ENCODE measurements at regions not wholly inside any gene's neighbourhood (a gene's known extent, or its start where the extent isn't known, plus 50 kb on each side); places are given as distances from the start of the nearest gene placed in this dataset.

- intact Hi-C loops (cut with micrococcal nuclease; ENCODE audit: unreplicated experiment) (no loop called here), in situ Hi-C loops (cut with HindIII; ENCODE audit: low pct_unique_long_range_greater_than_20kb, low sequenced_read_pairs) (no loop called here)
- DNase-seq (ENCODE audit: low read depth, low spot score) (no peak), ATAC-seq (no peak)
- Histone ChIP-seq H3K27ac (ENCODE audit: low read length) (no peak overlapping the region), H3K36me3 (ENCODE audit: control insufficient read depth, insufficient read depth, low read length) (no peaks in the 10 kb centered on the region), H3K4me1 (ENCODE audit: control insufficient read depth, insufficient read depth, low read length) (no peaks in the 10 kb centered on the region), H3K9me3 (ENCODE audit: control insufficient read depth, insufficient read depth, low read depth, low read length) (no peaks in the 10 kb centered on the region), H3K27me3 (ENCODE audit: control insufficient read depth, insufficient read depth, low read length) (no peaks in the 10 kb centered on the region), H3K4me3 (ENCODE audit: low read depth in 2 of 2, low read length in 2 of 2) (no peak overlapping the region)
- POLR2A ChIA-PET, result no interaction called here
- no TSS peak for BruUV-seq (replicated peaks)
- TF ChIP-seq TCF7L2 (IDR thresholded peaks at IDR 0.05; ENCODE audit: low read depth, low read length), result no peak
- TF ChIP-seq CTCF (IDR thresholded peaks at IDR 0.05), result no peak
- TF ChIP-seq POLR2AphosphoS5 (IDR thresholded peaks at IDR 0.05; ENCODE audit: low read depth, low read length), result no peak
- no peak for TF ChIP-seq SIN3A (IDR thresholded peaks at IDR 0.05; ENCODE audit: borderline replicate concordance, insufficient read depth, low read depth, low read length)
- TF ChIP-seq, protein P1, sequence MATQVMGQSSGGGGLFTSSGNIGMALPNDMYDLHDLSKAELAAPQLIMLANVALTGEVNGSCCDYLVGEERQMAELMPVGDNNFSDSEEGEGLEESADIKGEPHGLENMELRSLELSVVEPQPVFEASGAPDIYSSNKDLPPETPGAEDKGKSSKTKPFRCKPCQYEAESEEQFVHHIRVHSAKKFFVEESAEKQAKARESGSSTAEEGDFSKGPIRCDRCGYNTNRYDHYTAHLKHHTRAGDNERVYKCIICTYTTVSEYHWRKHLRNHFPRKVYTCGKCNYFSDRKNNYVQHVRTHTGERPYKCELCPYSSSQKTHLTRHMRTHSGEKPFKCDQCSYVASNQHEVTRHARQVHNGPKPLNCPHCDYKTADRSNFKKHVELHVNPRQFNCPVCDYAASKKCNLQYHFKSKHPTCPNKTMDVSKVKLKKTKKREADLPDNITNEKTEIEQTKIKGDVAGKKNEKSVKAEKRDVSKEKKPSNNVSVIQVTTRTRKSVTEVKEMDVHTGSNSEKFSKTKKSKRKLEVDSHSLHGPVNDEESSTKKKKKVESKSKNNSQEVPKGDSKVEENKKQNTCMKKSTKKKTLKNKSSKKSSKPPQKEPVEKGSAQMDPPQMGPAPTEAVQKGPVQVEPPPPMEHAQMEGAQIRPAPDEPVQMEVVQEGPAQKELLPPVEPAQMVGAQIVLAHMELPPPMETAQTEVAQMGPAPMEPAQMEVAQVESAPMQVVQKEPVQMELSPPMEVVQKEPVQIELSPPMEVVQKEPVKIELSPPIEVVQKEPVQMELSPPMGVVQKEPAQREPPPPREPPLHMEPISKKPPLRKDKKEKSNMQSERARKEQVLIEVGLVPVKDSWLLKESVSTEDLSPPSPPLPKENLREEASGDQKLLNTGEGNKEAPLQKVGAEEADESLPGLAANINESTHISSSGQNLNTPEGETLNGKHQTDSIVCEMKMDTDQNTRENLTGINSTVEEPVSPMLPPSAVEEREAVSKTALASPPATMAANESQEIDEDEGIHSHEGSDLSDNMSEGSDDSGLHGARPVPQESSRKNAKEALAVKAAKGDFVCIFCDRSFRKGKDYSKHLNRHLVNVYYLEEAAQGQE (IDR thresholded peaks at IDR 0.05; ENCODE audit: insufficient read depth in 1 of 2, low read depth in 2 of 2, low read length in 1 of 2), result no peak
- CTCF ChIA-PET, result interaction anchor here (0.6 kb wide), 1 partner anchor 117 kb away, joined by 3 read pairs; no protein-coding TSS in a partner anchor
Measured at GRCh38 chr1:227388214-227389168, 70.2 kb upstream of the CDC42BPA start.

DNA sequence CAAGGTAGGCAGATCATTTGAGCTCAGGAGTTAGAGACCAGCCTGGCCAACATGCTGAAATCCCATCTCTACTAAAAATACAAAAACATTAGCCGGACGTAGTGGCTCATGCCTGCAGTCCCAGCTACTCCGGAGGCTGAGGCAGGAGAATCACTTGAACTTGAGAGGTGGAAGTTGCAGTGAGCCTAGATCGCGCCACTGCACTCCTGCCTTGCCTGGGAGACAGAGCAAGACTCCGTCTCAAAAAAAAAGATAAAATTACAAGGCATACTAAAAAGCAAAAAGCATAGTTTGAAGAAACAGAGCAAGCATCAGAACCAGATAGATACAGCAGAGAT is 61.2 kb upstream of the CDC42BPA start:
- no peak overlapping the region for H3K4me3 ChIP-seq (ENCODE audit: low read depth in 2 of 2, low read length in 2 of 2)
- BruUV-seq (replicated peaks), result no TSS peak
- CTCF ChIA-PET, result no interaction called here
- H3K36me3 ChIP-seq (ENCODE audit: control insufficient read depth, insufficient read depth, low read length), result no peaks in the 10 kb centered on the region
- no peak for DNase-seq (ENCODE audit: low read depth, low spot score)
- in situ Hi-C loops (cut with HindIII; ENCODE audit: low pct_unique_long_range_greater_than_20kb, low sequenced_read_pairs) (no loop called here), intact Hi-C loops (cut with micrococcal nuclease; ENCODE audit: unreplicated experiment) (no loop called here)
- no peak for ATAC-seq
- H3K27ac ChIP-seq (ENCODE audit: low read length), result no peak overlapping the region
- TF ChIP-seq POLR2AphosphoS5 (IDR thresholded peaks at IDR 0.05; ENCODE audit: low read depth, low read length) (no peak), SIN3A (IDR thresholded peaks at IDR 0.05; ENCODE audit: borderline replicate concordance, insufficient read depth, low read depth, low read length) (no peak), TCF7L2 (IDR thresholded peaks at IDR 0.05; ENCODE audit: low read depth, low read length) (no peak), CTCF (IDR thresholded peaks at IDR 0.05) (no peak)
- TF ChIP-seq, protein P1 (IDR thresholded peaks at IDR 0.05; ENCODE audit: insufficient read depth in 1 of 2, low read depth in 2 of 2, low read length in 1 of 2), result no peak
- H3K4me1 ChIP-seq (ENCODE audit: control insufficient read depth, insufficient read depth, low read length), result no peaks in the 10 kb centered on the region
- no peaks in the 10 kb centered on the region for H3K27me3 ChIP-seq (ENCODE audit: control insufficient read depth, insufficient read depth, low read length)
- H3K9me3 ChIP-seq (ENCODE audit: control insufficient read depth, insufficient read depth, low read depth, low read length), result no peaks in the 10 kb centered on the region
- POLR2A ChIA-PET, result no interaction called here
